ENCODE measurements at regions not wholly inside any gene's neighbourhood (a gene's known extent, or its start where the extent isn't known, plus 50 kb on each side); places are given as distances from the start of the nearest gene placed in this dataset.

DNA sequence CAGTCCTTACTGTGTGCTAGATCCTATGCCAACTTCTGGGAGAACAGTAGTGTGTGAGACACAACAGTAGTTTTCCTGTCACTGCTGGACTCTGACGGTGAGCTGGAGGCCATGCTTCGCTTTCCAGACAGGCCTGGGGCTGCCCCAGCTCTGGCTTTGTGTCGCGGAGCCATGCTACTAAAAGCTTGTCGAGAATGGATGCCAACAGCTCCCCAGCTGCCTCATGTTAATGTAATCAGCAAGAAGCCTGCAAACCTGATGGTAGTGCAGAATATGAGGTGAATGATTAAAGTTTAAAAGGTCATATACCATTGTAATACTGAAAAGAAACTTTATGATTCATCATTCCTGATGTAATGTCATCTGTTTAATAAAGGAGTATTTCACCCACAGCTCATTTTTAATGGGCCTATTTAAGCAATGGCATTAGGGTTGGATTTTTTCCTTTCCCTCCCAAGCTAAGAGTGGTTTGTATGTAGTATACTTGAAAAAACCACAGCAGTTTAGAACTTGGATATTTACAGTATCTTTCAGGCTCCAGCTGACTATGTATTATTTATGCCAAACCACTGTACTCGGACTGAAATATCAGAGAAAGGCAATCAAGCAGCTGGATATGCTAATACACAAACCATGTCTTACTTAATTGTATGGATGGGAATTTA is 343.0 kb downstream of the NUF2 start:
- no peak for TF ChIP-seq CTCF (IDR thresholded peaks at IDR 0.05)
- no peak for TF ChIP-seq EP300 (IDR thresholded peaks at IDR 0.05)
